Astrocyte of the cerebellum (primary cell): ENCODE measurements at regions not wholly inside any gene's neighbourhood (a gene's known extent, or its start where the extent isn't known, plus 50 kb on each side); places are given as distances from the start of the nearest gene placed in this dataset.

ENCODE experiments used
- DNase-seq: peaks from one replicate; pipeline ENCODE4 v3.0.0-alpha.2; 2011; ENCODE audit warnings: low read depth
- H3K4me3 ChIP-seq: 2 replicates; pipeline ENCODE4 v1.5.1; 2011; ENCODE audit warnings: mild to moderate bottlenecking, low read depth, low read length, moderate library complexity
- CTCF ChIP-seq: IDR thresholded peaks from 2 replicates; pipeline ENCODE4 v1.5.1; 2012; ENCODE audit warnings: low read length, low read depth, moderate library complexity, mild to moderate bottlenecking; ENCODE audit errors: missing control alignments
- in situ Hi-C: cut with HindIII; loops from 2 replicates; pipeline ENCODE4 v1.10.0; 2017; ENCODE audit warnings: low sequenced_read_pairs

GRCh38 chr10:120372917-120373316 lies 84.1 kb upstream of the PLPP4 start:
- DNase-seq = no peak
- no peak for TF ChIP-seq CTCF
- in situ Hi-C loops = no loop called here
- H3K4me3 ChIP-seq = no peak overlapping the region

GRCh38 chr10:120375666-120376065 lies 81.4 kb upstream of the PLPP4 start:
- in situ Hi-C loops = no loop called here
- no peak for DNase-seq
- TF ChIP-seq CTCF = no peak
- H3K4me3 ChIP-seq = no peak overlapping the region

- TF ChIP-seq CTCF = no peak
- in situ Hi-C loops = no loop called here
- H3K4me3 ChIP-seq = no peak overlapping the region
- no peak for DNase-seq
Observed at GRCh38 chr10:120381931-120382330, 75.1 kb upstream of the PLPP4 start.

- in situ Hi-C loops = no loop called here
- no peak for TF ChIP-seq CTCF
- H3K4me3 ChIP-seq = no peak overlapping the region
- no peak for DNase-seq
Observed at GRCh38 chr10:120382360-120382759, 74.7 kb upstream of the PLPP4 start.

GRCh38 chr10:120385992-120386391 lies 71.0 kb upstream of the PLPP4 start:
- TF ChIP-seq CTCF = no peak
- DNase-seq = no peak
- H3K4me3 ChIP-seq = no peak overlapping the region
- in situ Hi-C loops = no loop called here

GRCh38 chr10:120386896-120387295 lies 70.1 kb upstream of the PLPP4 start:
- no peak overlapping the region for H3K4me3 ChIP-seq
- in situ Hi-C loops = no loop called here
- no peak for DNase-seq
- no peak for TF ChIP-seq CTCF

- DNase-seq = peak; percentile 57
- in situ Hi-C loops = no loop called here
- no peak for TF ChIP-seq CTCF
Observed at GRCh38 chr10:120387326-120387725, 69.7 kb upstream of the PLPP4 start.

More at GRCh38 chr10:120387326-120387725, 69.7 kb upstream of the PLPP4 start:
- no peak overlapping the region for H3K4me3 ChIP-seq
